ENCODE measurements at regions not wholly inside any gene's neighbourhood (a gene's known extent, or its start where the extent isn't known, plus 50 kb on each side); places are given as distances from the start of the nearest gene placed in this dataset.

DNA sequence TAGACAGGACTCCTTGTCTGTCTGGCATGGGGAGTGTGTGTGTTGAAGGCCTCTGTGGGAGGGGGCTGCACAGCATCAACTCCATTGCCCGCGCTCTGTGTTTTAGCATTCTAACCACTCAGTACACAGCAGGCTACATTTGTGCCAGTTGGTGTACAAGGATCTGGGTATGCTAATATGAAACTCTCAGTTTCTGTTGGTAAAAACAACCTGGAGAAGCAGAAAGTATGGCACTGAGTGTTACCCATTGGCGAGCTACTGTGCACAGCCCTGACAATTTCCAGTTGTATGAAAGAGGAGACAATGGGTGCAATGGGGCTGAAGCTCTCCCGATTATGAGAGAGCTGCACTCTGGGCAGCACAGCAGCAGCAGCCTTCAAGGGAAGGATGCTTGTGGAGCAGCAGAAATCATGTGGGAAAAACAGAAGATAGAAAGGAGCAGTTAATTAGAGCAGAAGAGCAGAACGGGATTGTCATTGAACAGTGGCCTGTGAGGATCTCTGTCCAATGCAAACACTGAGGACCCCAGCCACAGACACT is 443.6 kb downstream of the CBLN2 start:
- Histone ChIP-seq H3K9me3 (ENCODE audit: control insufficient read depth in 1 of 2, insufficient read depth in 1 of 2, low read depth in 1 of 2, low read length in 2 of 2) (peaks cover 13 to 17% of the 10 kb centered on the region in 2 experiments; a peak in 2 of 4 replicates), H3K36me3 (ENCODE audit: control insufficient read depth in 1 of 2, insufficient read depth in 2 of 2, low read length in 2 of 2) (no peaks in the 10 kb centered on the region), H3K27ac (ENCODE audit: low read depth, low read length) (no peak overlapping the region), H3K4me2 (ENCODE audit: low read length) (no peak overlapping the region), H3K4me1 (ENCODE audit: control insufficient read depth in 1 of 2, insufficient read depth in 2 of 2, low read length in 2 of 2) (no peaks in the 10 kb centered on the region), H3K4me3 (replicated peaks in 1 of 2; ENCODE audit: low read depth in 1 of 2, low read length in 2 of 2) (no peak overlapping the region), H3K79me2 (ENCODE audit: insufficient read depth, low read length) (no peaks in the 10 kb centered on the region), H3K27me3 (ENCODE audit: insufficient read depth, low read length) (no peaks in the 10 kb centered on the region), H3K9ac (ENCODE audit: low read length) (no peak overlapping the region), H3K9me2 (ENCODE audit: insufficient read depth) (no peaks in the 10 kb centered on the region), H4K20me1 (ENCODE audit: insufficient read depth) (no peaks in the 10 kb centered on the region), H2AFZ (ENCODE audit: low read depth, low read length, poor library complexity, severe bottlenecking) (no peak overlapping the region)
- ATAC-seq (no peak), DNase-seq (ENCODE audit: low read depth, low spot score) (no peak)
- ChIA-PET CTCF (no interaction called here), RAD21 (ENCODE audit: low non-redundant PET in 1 of 2, low total read pairs in 2 of 2, uncharacterized antibody in 2 of 2, unreplicated experiment in 2 of 2) (no interaction called here), POLR2A (no interaction called here)
- TF ChIP-seq FOSL1 (IDR thresholded peaks at IDR 0.05; ENCODE audit: low read depth) = no peak
- no peak for TF ChIP-seq JUND (IDR thresholded peaks at IDR 0.05)
- TF ChIP-seq, protein P1, sequence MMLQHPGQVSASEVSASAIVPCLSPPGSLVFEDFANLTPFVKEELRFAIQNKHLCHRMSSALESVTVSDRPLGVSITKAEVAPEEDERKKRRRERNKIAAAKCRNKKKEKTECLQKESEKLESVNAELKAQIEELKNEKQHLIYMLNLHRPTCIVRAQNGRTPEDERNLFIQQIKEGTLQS (IDR thresholded peaks at IDR 0.05) = no peak
- no peak for TF ChIP-seq POLR2A (IDR thresholded peaks at IDR 0.05; ENCODE audit: borderline replicate concordance, extremely low read depth, insufficient read depth, insufficient read length)
- TF ChIP-seq, protein P2, sequence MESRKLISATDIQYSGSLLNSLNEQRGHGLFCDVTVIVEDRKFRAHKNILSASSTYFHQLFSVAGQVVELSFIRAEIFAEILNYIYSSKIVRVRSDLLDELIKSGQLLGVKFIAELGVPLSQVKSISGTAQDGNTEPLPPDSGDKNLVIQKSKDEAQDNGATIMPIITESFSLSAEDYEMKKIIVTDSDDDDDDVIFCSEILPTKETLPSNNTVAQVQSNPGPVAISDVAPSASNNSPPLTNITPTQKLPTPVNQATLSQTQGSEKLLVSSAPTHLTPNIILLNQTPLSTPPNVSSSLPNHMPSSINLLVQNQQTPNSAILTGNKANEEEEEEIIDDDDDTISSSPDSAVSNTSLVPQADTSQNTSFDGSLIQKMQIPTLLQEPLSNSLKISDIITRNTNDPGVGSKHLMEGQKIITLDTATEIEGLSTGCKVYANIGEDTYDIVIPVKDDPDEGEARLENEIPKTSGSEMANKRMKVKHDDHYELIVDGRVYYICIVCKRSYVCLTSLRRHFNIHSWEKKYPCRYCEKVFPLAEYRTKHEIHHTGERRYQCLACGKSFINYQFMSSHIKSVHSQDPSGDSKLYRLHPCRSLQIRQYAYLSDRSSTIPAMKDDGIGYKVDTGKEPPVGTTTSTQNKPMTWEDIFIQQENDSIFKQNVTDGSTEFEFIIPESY (IDR thresholded peaks at IDR 0.05; ENCODE audit: extremely low read depth, insufficient replicate concordance, low read length) = no peak
- no peak for TF ChIP-seq SP1 (IDR thresholded peaks at IDR 0.05; ENCODE audit: low read depth)
- TF ChIP-seq EZH2phosphoT487 (IDR thresholded peaks at IDR 0.05; ENCODE audit: borderline replicate concordance) = no peak
- no peak for TF ChIP-seq YY1 (IDR thresholded peaks at IDR 0.05; ENCODE audit: extremely low read depth, insufficient replicate concordance, low read depth, low read length)
- no peak for TF ChIP-seq POLR2AphosphoS5 (IDR thresholded peaks at IDR 0.05; ENCODE audit: low read depth, low read length)
- TF ChIP-seq EGR1 (IDR thresholded peaks at IDR 0.05; ENCODE audit: low read depth) = no peak
- TF ChIP-seq ZFX (IDR thresholded peaks at IDR 0.05) = no peak
- no peak for TF ChIP-seq EZH2 (IDR thresholded peaks at IDR 0.05)
- TF ChIP-seq RAD21 (IDR thresholded peaks at IDR 0.05; ENCODE audit: low read depth) = no peak
- no peak for TF ChIP-seq SIN3A (IDR thresholded peaks at IDR 0.05; ENCODE audit: low read depth)
- TF ChIP-seq ELF1 (IDR thresholded peaks at IDR 0.05; ENCODE audit: borderline replicate concordance, low read depth) = no peak
- no TSS peak for BruUV-seq (replicated peaks)
- intact Hi-C loops (cut with micrococcal nuclease) = no loop called here

All from HCT116 (cell line).